Kidney (tissue), 13 donors: ENCODE measurements at regions not wholly inside any gene's neighbourhood (a gene's known extent, or its start where the extent isn't known, plus 50 kb on each side); places are given as distances from the start of the nearest gene placed in this dataset.

Source experiments
- DNase-seq, 5 donors: peaks; one replicate each; pipeline ENCODE4 v3.0.0-alpha.2; 2013 to 2020
- FAIRE-seq: peaks from 2 replicates; lab custom pipeline; 2012; peaks lifted over from hg19 to GRCh38; lab: Jason Lieb, UNC
- H3K27ac ChIP-seq, 2 donors: one replicate each; pipeline ENCODE4 v1.7.0; 2013; ENCODE audit warnings: low read depth in 2 of 2, low read length in 2 of 2, inconsistent platforms in 1 of 2
- H3K27me3 ChIP-seq: one replicate; pipeline ENCODE4 v1.7.1; 2013; ENCODE audit warnings: low read length, inconsistent platforms; ENCODE audit not compliant: control insufficient read depth, insufficient read depth
- H3K36me3 ChIP-seq, 3 donors: one replicate each; pipeline versions ENCODE4 v1.7.0 to v1.7.1; 2013; ENCODE audit warnings: low read length in 3 of 3, control low read depth in 1 of 3, inconsistent platforms in 1 of 3; ENCODE audit not compliant: insufficient read depth in 3 of 3, control insufficient read depth in 2 of 3
- H3K4me1 ChIP-seq, 3 donors: one replicate each; pipeline versions ENCODE4 v1.7.0 to v1.7.1; 2013; ENCODE audit warnings: low read length in 3 of 3, inconsistent platforms in 1 of 3, low read depth in 1 of 3; ENCODE audit not compliant: control insufficient read depth in 2 of 3, insufficient read depth in 2 of 3
- H3K4me3 ChIP-seq, 3 donors: one replicate each; pipeline versions ENCODE4 v1.7.0 to v1.8.1; 2013; ENCODE audit warnings: low read length in 3 of 3, control low read depth in 1 of 3, inconsistent platforms in 1 of 3
- H3K9ac ChIP-seq, 3 donors: one replicate each; pipeline versions ENCODE4 v1.7.0 to v1.7.1; 2013; ENCODE audit warnings: low read length in 3 of 3, control low read depth in 1 of 3, inconsistent platforms in 1 of 3
- H3K9me3 ChIP-seq, 3 donors: one replicate each; pipeline versions ENCODE4 v1.7.0 to v1.7.1; 2013; ENCODE audit warnings: low read length in 3 of 3, control low read depth in 1 of 3, inconsistent platforms in 1 of 3; ENCODE audit not compliant: control insufficient read depth in 2 of 3, insufficient read depth in 1 of 3
- CTCF ChIP-seq: IDR thresholded peaks from 3 replicates; pipeline ENCODE4 v1.5.1; 2012; ENCODE audit warnings: mild to moderate bottlenecking, moderate library complexity, borderline replicate concordance; ENCODE audit not compliant: insufficient read depth; ENCODE audit errors: extremely low read depth
- intact Hi-C: fragments of 100-400 bp; cut with DNase I; formaldehyde crosslinking; loops from one replicate; pipeline ENCODE4 v1.11.1; 2022
- donor health status: control.
- donor health status: control.
- donor health status: control.
- donor health status: control.
- donor health status: control.
- donor health status: DM: yes; HTN: yes; CAD: no.
- donor health status: Normal renal cell carcinoma (clear cell type).

GRCh38 chr2:20549144-20549543, 101.8 kb downstream of the HS1BP3 start:
- no peak for TF ChIP-seq CTCF
- Histone ChIP-seq H3K9me3 (no peaks in the 10 kb centered on the region), H3K9ac (no peak overlapping the region), H3K36me3 (no peaks in the 10 kb centered on the region), H3K27ac (no peak overlapping the region), H3K4me3 (no peak overlapping the region), H3K27me3 (no peaks in the 10 kb centered on the region), H3K4me1 (peaks cover 0 to 5% (median 0%) of the 10 kb centered on the region in 3 donors)
- no peak for FAIRE-seq
- intact Hi-C loops, result no loop called here
- DNase-seq, result no peak

- H3K9ac ChIP-seq, result no peak overlapping the region
- no peaks in the 10 kb centered on the region for H3K9me3 ChIP-seq
- intact Hi-C loops, result no loop called here
- no peaks in the 10 kb centered on the region for H3K36me3 ChIP-seq
- H3K4me1 ChIP-seq, result peaks cover 0 to 5% (median 0%) of the 10 kb centered on the region in 3 donors
- TF ChIP-seq CTCF, result no peak
- no peak overlapping the region for H3K4me3 ChIP-seq
- DNase-seq (no peak), FAIRE-seq (no peak)
- no peaks in the 10 kb centered on the region for H3K27me3 ChIP-seq
- no peak overlapping the region for H3K27ac ChIP-seq
Observed at GRCh38 chr2:20549691-20550348, 101.1 kb downstream of the HS1BP3 start.

- FAIRE-seq, result no peak
- no peak overlapping the region for H3K27ac ChIP-seq
- DNase-seq, result peak in 4 of 5 donors; percentile 41 to 62 (median 50)
- TF ChIP-seq CTCF, result no peak
- H3K9ac ChIP-seq, result no peak overlapping the region
- peaks cover 0 to 5% (median 0%) of the 10 kb centered on the region in 3 donors for H3K4me1 ChIP-seq
- no peak overlapping the region for H3K4me3 ChIP-seq
- no peaks in the 10 kb centered on the region for H3K27me3 ChIP-seq
- H3K9me3 ChIP-seq, result no peaks in the 10 kb centered on the region
- H3K36me3 ChIP-seq, result no peaks in the 10 kb centered on the region
- intact Hi-C loops, result no loop called here
Observed at GRCh38 chr2:20551260-20551944, 99.5 kb downstream of the HS1BP3 start.
